HEK293T (cell line): ENCODE measurements at regions not wholly inside any gene's neighbourhood (a gene's known extent, or its start where the extent isn't known, plus 50 kb on each side); places are given as distances from the start of the nearest gene placed in this dataset.
"Not testable (repeated sequence)": the region's sequence is repeated elsewhere in the genome, so short reads cannot be mapped to it uniquely, and the experiment has no call there.

Source experiments
- CTCF ChIA-PET: fragments of 350-600 bp; formaldehyde crosslinking; extraction: SDS; loops from one replicate; lab custom pipeline; 2021; ENCODE audit warnings: antibody characterized with exemption, inconsistent platforms; lab: Yijun Ruan, JAX
- POLR2A ChIA-PET: fragments of 350-600 bp; formaldehyde crosslinking; extraction: SDS; loops from one replicate; lab custom pipeline; 2020; ENCODE audit warnings: antibody characterized with exemption, inconsistent platforms; lab: Yijun Ruan, JAX
- DNase-seq: peaks from one replicate; pipeline ENCODE4 v3.0.0; 2012; ENCODE audit warnings: mixed read lengths; ENCODE audit errors: extremely low spot score
- ARNT ChIP-seq: fragments of 450-650 bp; IDR thresholded peaks from 2 replicates; pipeline ENCODE4 v1.6.1; 2017; ENCODE audit warnings: mild to moderate bottlenecking
- BHLHE40 ChIP-seq: fragments of 450-650 bp; IDR thresholded peaks from 2 replicates; pipeline ENCODE4 v1.6.1; 2016; ENCODE audit warnings: mild to moderate bottlenecking, moderate library complexity, borderline replicate concordance
- CTBP1 ChIP-seq: fragments of 450-650 bp; IDR thresholded peaks from 2 replicates; pipeline ENCODE4 v1.6.1; 2016; ENCODE audit warnings: borderline replicate concordance
- ELF4 ChIP-seq: fragments of 450-650 bp; IDR thresholded peaks from 2 replicates; pipeline ENCODE4 v1.6.1; 2017; ENCODE audit warnings: antibody characterized with exemption
- FOXA1 ChIP-seq: fragments of 450-650 bp; IDR thresholded peaks from 2 replicates; pipeline ENCODE4 v1.6.1; 2016; ENCODE audit warnings: mild to moderate bottlenecking
- FOXK2 ChIP-seq: fragments of 450-650 bp; IDR thresholded peaks from 2 replicates; pipeline ENCODE4 v1.6.1; 2016; ENCODE audit warnings: mild to moderate bottlenecking
- FOXM1 ChIP-seq: fragments of 450-650 bp; IDR thresholded peaks from 2 replicates; pipeline ENCODE4 v1.6.1; 2017; ENCODE audit warnings: mild to moderate bottlenecking, borderline replicate concordance
- HDGF ChIP-seq: fragments of 450-650 bp; IDR thresholded peaks from 2 replicates; pipeline ENCODE4 v1.6.1; 2017; ENCODE audit warnings: antibody characterized with exemption, borderline replicate concordance
- L3MBTL2 ChIP-seq: fragments of 450-650 bp; conservative IDR thresholded peaks from 2 replicates; pipeline ENCODE4 v1.6.1; 2016; ENCODE audit warnings: mild to moderate bottlenecking
- LEF1 ChIP-seq: fragments of 450-650 bp; IDR thresholded peaks from 2 replicates; pipeline ENCODE4 v1.6.1; 2017; ENCODE audit warnings: mild to moderate bottlenecking, borderline replicate concordance
- NFRKB ChIP-seq: fragments of 450-650 bp; IDR thresholded peaks from 2 replicates; pipeline ENCODE4 v1.6.1; 2016; ENCODE audit warnings: mild to moderate bottlenecking, moderate library complexity
- PKNOX1 ChIP-seq: fragments of 450-650 bp; IDR thresholded peaks from 2 replicates; pipeline ENCODE4 v1.6.1; 2016
- SP1 ChIP-seq: fragments of 450-650 bp; IDR thresholded peaks from 2 replicates; pipeline ENCODE4 v1.6.1; 2017
- SUZ12 ChIP-seq: fragments of 450-650 bp; IDR thresholded peaks from 2 replicates; pipeline ENCODE4 v1.6.1; 2016; ENCODE audit warnings: mild to moderate bottlenecking
- TARDBP ChIP-seq: fragments of 450-650 bp; IDR thresholded peaks from 2 replicates; pipeline ENCODE4 v1.6.1; 2016
- ZNF384 ChIP-seq: fragments of 450-650 bp; IDR thresholded peaks from 2 replicates; pipeline ENCODE4 v1.6.1; 2016

- CTCF ChIA-PET = no interaction called here
- no peak for DNase-seq
- POLR2A ChIA-PET = no interaction called here
- no peak for TF ChIP-seq FOXM1
- TF ChIP-seq L3MBTL2 = no peak
- TF ChIP-seq LEF1 = no peak
Measured at GRCh38 chr12:73632661-73633060, 905.0 kb upstream of the ATXN7L3B start.

GRCh38 chr12:73639397-73639796, 898.2 kb upstream of the ATXN7L3B start:
- DNase-seq, CTCF ChIA-PET, POLR2A ChIA-PET: not testable (repeated sequence)

- ChIA-PET POLR2A (no interaction called here), CTCF (no interaction called here)
- TF ChIP-seq SP1 = no peak
- DNase-seq = no peak
Measured at GRCh38 chr12:73656375-73656774, 881.3 kb upstream of the ATXN7L3B start.

- POLR2A ChIA-PET = no interaction called here
- CTCF ChIA-PET = no interaction called here
- TF ChIP-seq PKNOX1 = no peak
- no peak for TF ChIP-seq HDGF
- no peak for DNase-seq
Measured at GRCh38 chr12:73659802-73660201, 877.8 kb upstream of the ATXN7L3B start.

- DNase-seq = no peak
- ChIA-PET CTCF (no interaction called here), POLR2A (no interaction called here)
- no peak for TF ChIP-seq L3MBTL2
- no peak for TF ChIP-seq BHLHE40
- no peak for TF ChIP-seq ARNT
- TF ChIP-seq ELF4 = no peak
- TF ChIP-seq FOXK2 = no peak
- TF ChIP-seq FOXA1 = no peak
- no peak for TF ChIP-seq SP1
- TF ChIP-seq SUZ12 = no peak
- TF ChIP-seq NFRKB = no peak
- TF ChIP-seq TARDBP = no peak
- TF ChIP-seq HDGF = no peak
- no peak for TF ChIP-seq PKNOX1
- TF ChIP-seq FOXM1 = no peak
- no peak for TF ChIP-seq CTBP1
- no peak for TF ChIP-seq LEF1
- TF ChIP-seq ZNF384 = no peak
Measured at GRCh38 chr12:73665193-73665592, 872.4 kb upstream of the ATXN7L3B start.

- CTCF ChIA-PET, DNase-seq, POLR2A ChIA-PET: not testable (repeated sequence)
Measured at GRCh38 chr12:73671550-73671949, 866.1 kb upstream of the ATXN7L3B start.

- no peak for DNase-seq
- ChIA-PET CTCF (no interaction called here), POLR2A (no interaction called here)
- no peak for TF ChIP-seq FOXK2
- TF ChIP-seq BHLHE40 = no peak
- TF ChIP-seq CTBP1 = no peak
- TF ChIP-seq LEF1 = no peak
- TF ChIP-seq ZNF384 = no peak
Measured at GRCh38 chr12:73677520-73678291, 859.9 kb upstream of the ATXN7L3B start.

GRCh38 chr12:73678335-73678734, 859.3 kb upstream of the ATXN7L3B start:
- DNase-seq = no peak
- no peak for TF ChIP-seq FOXM1
- TF ChIP-seq SUZ12 = no peak
- TF ChIP-seq FOXK2 = no peak
- TF ChIP-seq LEF1 = no peak
- TF ChIP-seq ZNF384 = no peak
- TF ChIP-seq CTBP1 = no peak
- no peak for TF ChIP-seq HDGF
- TF ChIP-seq PKNOX1 = no peak
- TF ChIP-seq BHLHE40 = no peak
- no peak for TF ChIP-seq SP1
- TF ChIP-seq ARNT = no peak
- no peak for TF ChIP-seq NFRKB
- TF ChIP-seq ELF4 = no peak
- no peak for TF ChIP-seq TARDBP
- no peak for TF ChIP-seq L3MBTL2
- TF ChIP-seq FOXA1 = no peak
- ChIA-PET CTCF (no interaction called here), POLR2A (no interaction called here)
